Epithelial cell of proximal tubule (primary cell): ENCODE measurements at regions not wholly inside any gene's neighbourhood (a gene's known extent, or its start where the extent isn't known, plus 50 kb on each side); places are given as distances from the start of the nearest gene placed in this dataset.

ENCODE experiments used
- DNase-seq: peaks from one replicate; pipeline ENCODE4 v3.0.0-alpha.2; 2011; ENCODE audit warnings: low read depth
- H3K4me3 ChIP-seq: 2 replicates; pipeline ENCODE4 v1.5.1; 2011; ENCODE audit warnings: low read depth, mild to moderate bottlenecking, low read length
- CTCF ChIP-seq: conservative IDR thresholded peaks from 2 replicates; pipeline ENCODE4 v1.5.1; 2012; ENCODE audit warnings: low read depth, mild to moderate bottlenecking, low read length

GRCh38 chr2:240358821-240359397 is 76.6 kb upstream of the GPC1 start:
- H3K4me3 ChIP-seq: no peak overlapping the region
- DNase-seq: no peak

DNA sequence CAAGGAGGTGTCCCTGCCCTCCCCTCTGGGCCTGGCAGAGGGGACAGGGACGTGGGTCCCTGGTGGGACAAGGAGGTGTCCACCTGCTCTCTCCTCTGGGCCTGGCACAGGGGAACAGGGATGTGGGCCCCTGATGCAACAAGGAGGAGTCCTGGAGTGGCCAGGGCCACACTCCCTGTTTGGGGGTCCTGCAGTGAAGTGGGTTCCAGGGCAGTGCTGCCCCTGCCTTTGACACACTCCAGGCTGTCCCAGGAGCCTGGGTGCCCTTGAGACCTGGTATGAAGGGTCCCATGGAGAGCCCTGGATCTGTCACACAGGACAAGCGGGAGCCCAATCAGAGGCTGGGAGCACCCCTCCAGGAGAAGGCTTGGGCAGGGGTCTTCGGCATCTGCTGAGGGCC is 75.8 kb upstream of the GPC1 start:
- no peak for DNase-seq
- H3K4me3 ChIP-seq: no peak overlapping the region

More at GRCh38 chr2:240358821-240359397, 76.6 kb upstream of the GPC1 start:
- TF ChIP-seq CTCF: no peak

GRCh38 chr2:240360645-240361475 is 74.6 kb upstream of the GPC1 start:
- DNase-seq: no peak
- H3K4me3 ChIP-seq: no peak overlapping the region
- no peak for TF ChIP-seq CTCF

More for the DNA sequence above, 75.8 kb upstream of the GPC1 start:
- TF ChIP-seq CTCF: no peak

DNA sequence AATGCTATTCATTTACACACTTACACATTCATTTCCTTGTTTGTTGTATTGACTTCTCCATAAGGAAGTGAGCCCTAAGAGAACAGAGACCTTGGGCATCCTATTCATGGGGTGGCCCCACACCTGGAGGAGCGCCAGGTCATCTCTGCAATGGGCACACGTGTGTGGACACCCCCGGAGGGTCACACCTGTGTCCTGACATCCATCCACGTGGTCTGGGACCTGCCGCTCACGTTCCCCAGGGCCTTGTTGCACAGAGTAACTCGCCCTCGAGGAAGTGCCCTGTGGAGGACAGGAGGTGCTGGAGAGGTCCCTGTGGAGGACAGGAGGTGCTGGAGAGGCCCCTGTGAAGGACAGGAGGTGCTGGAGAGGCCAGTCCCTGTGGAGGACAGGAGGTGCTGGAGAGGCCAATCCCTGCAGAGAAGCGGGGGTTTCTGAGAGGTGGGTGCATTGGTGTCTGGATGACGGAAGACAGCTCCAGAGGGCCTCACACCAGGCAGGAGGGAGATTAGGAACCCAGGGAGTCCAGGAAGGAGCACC is 73.2 kb upstream of the GPC1 start:
- no peak overlapping the region for H3K4me3 ChIP-seq
- no peak for DNase-seq
- no peak for TF ChIP-seq CTCF

DNA sequence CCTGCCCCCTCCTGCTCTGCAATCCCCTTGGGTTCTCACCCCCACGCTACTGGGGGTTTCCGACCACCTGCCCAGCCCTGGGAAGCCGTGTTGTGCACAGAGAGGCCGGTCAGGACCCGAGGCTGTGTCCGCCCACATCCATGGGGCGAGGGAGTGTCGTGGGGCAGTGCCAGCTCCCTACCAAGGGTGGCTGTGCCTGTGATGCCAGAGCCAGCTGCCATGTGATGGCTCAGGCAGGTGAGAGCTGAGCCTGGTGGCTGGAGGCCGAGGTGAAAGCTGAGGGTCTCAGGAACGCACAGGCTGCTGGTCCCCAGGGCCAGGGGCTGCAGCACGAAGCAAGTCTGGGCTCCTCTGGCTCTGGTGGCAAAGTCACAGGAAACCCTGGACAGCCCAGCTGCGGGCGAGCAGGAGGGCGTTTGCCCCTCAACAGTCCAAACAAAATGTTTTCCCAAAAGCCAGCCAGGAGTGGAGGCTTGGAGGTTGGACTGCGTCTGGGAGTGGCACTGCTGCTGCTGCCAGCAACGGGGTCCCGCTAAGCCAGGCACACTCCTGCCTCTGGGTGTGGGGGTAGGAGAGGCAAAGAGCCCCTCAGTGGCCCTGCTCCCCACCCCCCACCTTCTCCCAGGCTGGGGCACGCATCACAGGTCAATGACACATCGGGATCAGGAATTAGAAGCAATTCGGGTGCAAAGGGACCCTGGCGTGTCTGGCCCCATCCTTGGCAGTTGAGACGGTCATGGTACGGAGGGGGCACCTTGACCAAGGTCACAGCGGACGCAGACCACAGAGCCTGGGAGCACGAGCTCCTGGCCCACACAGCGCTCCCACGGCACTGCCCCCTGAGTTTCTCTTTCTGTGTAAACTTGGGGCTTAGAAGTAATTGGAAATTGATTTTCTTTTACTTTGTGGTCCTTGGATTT is 72.4 kb upstream of the GPC1 start:
- H3K4me3 ChIP-seq: no peak overlapping the region
- TF ChIP-seq CTCF: no peak

DNA sequence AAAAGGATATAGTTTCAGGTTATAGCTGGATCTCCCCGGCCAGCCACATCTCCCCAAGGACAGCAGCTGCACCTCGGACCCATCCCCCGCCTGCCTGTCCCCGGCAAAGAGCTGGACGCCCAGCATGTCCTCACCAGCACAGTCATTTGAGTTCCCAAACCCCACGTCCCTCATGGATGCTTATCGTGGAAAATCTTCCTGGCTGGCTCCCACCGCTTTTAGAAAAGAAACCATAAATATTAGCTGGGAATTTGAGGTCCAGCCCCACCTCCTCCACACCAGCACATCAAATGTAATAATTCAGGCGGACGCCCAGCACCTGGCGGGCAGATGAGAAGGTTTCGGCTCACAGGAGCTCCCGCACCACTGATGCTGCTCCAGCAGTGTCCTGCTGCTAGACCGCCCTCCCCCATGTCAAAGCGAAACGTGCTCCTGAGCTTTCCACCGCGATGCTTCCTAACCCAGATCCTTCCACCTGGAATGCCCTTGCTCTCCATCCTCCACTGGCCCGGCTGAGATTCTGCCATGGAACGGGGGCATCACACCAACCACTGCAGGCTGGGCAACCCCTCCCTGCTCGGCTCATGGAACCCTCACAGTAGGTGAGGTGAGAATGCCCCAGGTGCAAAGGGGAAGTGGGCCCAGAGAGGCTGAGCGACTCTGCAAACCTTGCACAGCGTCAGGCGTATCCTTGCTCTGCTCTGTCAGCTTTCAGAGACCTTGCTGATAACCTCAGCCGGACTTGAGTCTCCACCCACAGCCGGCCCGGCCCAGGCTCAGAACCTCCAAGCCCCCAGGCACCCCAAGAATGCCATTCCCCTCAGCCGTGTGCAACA is 71.5 kb upstream of the GPC1 start:
- no peak for DNase-seq
- H3K4me3 ChIP-seq: no peak overlapping the region
- TF ChIP-seq CTCF: no peak

More for the DNA sequence above, 72.4 kb upstream of the GPC1 start:
- no peak for DNase-seq
